ENCODE measurements at regions not wholly inside any gene's neighbourhood (a gene's known extent, or its start where the extent isn't known, plus 50 kb on each side); places are given as distances from the start of the nearest gene placed in this dataset.

GRCh38 chr6:71127374-71127773 is 161.2 kb upstream of the OGFRL1 start:
- Histone ChIP-seq H3K27ac (replicated peaks) (no peak overlapping the region), H3K4me3 (replicated peaks; ENCODE audit: insufficient read depth, low read length) (no peak overlapping the region), H3K27me3 (ENCODE audit: insufficient read depth, poor library complexity, severe bottlenecking) (no peaks in the 10 kb centered on the region)
- DNase-seq (ENCODE audit: low read depth in 1 of 2, low spot score in 1 of 2) = peak in 1 of 2 experiments; percentile 60
- TF ChIP-seq, protein P1, sequence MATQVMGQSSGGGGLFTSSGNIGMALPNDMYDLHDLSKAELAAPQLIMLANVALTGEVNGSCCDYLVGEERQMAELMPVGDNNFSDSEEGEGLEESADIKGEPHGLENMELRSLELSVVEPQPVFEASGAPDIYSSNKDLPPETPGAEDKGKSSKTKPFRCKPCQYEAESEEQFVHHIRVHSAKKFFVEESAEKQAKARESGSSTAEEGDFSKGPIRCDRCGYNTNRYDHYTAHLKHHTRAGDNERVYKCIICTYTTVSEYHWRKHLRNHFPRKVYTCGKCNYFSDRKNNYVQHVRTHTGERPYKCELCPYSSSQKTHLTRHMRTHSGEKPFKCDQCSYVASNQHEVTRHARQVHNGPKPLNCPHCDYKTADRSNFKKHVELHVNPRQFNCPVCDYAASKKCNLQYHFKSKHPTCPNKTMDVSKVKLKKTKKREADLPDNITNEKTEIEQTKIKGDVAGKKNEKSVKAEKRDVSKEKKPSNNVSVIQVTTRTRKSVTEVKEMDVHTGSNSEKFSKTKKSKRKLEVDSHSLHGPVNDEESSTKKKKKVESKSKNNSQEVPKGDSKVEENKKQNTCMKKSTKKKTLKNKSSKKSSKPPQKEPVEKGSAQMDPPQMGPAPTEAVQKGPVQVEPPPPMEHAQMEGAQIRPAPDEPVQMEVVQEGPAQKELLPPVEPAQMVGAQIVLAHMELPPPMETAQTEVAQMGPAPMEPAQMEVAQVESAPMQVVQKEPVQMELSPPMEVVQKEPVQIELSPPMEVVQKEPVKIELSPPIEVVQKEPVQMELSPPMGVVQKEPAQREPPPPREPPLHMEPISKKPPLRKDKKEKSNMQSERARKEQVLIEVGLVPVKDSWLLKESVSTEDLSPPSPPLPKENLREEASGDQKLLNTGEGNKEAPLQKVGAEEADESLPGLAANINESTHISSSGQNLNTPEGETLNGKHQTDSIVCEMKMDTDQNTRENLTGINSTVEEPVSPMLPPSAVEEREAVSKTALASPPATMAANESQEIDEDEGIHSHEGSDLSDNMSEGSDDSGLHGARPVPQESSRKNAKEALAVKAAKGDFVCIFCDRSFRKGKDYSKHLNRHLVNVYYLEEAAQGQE (IDR thresholded peaks at IDR 0.05; ENCODE audit: insufficient replicate concordance, low read depth) = no peak
- TF ChIP-seq GABPA (IDR thresholded peaks at IDR 0.05; ENCODE audit: low read depth) (no peak), SPI1 (IDR thresholded peaks at IDR 0.05; ENCODE audit: borderline replicate concordance, low read depth) (no peak), CTCF (IDR thresholded peaks at IDR 0.05; ENCODE audit: insufficient read depth, low read length) (no peak), POLR2AphosphoS5 (IDR thresholded peaks at IDR 0.05; ENCODE audit: low read depth) (no peak)

DNA sequence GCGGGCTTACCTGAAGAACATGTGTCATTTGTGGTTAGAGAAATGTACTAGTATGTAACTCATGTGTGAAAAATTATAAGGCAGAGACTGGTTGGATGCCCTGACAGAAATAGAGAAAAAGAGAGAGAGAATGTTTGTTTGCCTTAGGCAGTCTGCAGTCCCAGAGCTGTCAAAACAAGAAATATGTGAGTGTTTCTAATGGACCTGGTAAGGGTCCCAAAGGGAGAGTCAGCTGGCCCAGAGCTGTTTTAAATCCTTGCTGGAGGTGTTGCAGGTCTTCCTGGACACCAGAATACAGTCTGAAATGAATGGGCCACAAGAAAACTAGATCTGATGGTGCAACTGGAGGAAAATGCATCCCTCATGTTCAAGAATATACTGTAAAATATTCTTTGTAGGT is 158.3 kb upstream of the OGFRL1 start:
- H3K27me3 ChIP-seq (ENCODE audit: insufficient read depth, poor library complexity, severe bottlenecking) = no peaks in the 10 kb centered on the region
- H3K4me3 ChIP-seq (replicated peaks; ENCODE audit: insufficient read depth, low read length) = no peak overlapping the region
- no peak for DNase-seq (ENCODE audit: low read depth in 1 of 2, low spot score in 1 of 2)
- TF ChIP-seq, protein P1 (IDR thresholded peaks at IDR 0.05; ENCODE audit: insufficient replicate concordance, low read depth) = no peak
- TF ChIP-seq GABPA (IDR thresholded peaks at IDR 0.05; ENCODE audit: low read depth) = no peak
- TF ChIP-seq POLR2AphosphoS5 (IDR thresholded peaks at IDR 0.05; ENCODE audit: low read depth) = no peak
- no peak for TF ChIP-seq SPI1 (IDR thresholded peaks at IDR 0.05; ENCODE audit: borderline replicate concordance, low read depth)
- H3K27ac ChIP-seq (replicated peaks) = no peak overlapping the region

GRCh38 chr6:71134929-71135642 is 153.5 kb upstream of the OGFRL1 start:
- no peak for TF ChIP-seq SPI1 (IDR thresholded peaks at IDR 0.05; ENCODE audit: borderline replicate concordance, low read depth)
- TF ChIP-seq POLR2AphosphoS5 (IDR thresholded peaks at IDR 0.05; ENCODE audit: low read depth) = no peak
- no peak for TF ChIP-seq CTCF (IDR thresholded peaks at IDR 0.05; ENCODE audit: insufficient read depth, low read length)
- TF ChIP-seq, protein P1 (IDR thresholded peaks at IDR 0.05; ENCODE audit: insufficient replicate concordance, low read depth) = no peak
- no peak for TF ChIP-seq GABPA (IDR thresholded peaks at IDR 0.05; ENCODE audit: low read depth)
- Histone ChIP-seq H3K27ac (replicated peaks) (no peak overlapping the region), H3K27me3 (ENCODE audit: insufficient read depth, poor library complexity, severe bottlenecking) (no peaks in the 10 kb centered on the region), H3K4me3 (replicated peaks; ENCODE audit: insufficient read depth, low read length) (no peak overlapping the region)
- no peak for DNase-seq (ENCODE audit: low read depth in 1 of 2, low spot score in 1 of 2)

Data from HL-60 (cell line).